ENCODE measurements at regions not wholly inside any gene's neighbourhood (a gene's known extent, or its start where the extent isn't known, plus 50 kb on each side); places are given as distances from the start of the nearest gene placed in this dataset.
"Not testable (repeated sequence)": the region's sequence is repeated elsewhere in the genome, so short reads cannot be mapped to it uniquely, and the experiment has no call there.

DNA sequence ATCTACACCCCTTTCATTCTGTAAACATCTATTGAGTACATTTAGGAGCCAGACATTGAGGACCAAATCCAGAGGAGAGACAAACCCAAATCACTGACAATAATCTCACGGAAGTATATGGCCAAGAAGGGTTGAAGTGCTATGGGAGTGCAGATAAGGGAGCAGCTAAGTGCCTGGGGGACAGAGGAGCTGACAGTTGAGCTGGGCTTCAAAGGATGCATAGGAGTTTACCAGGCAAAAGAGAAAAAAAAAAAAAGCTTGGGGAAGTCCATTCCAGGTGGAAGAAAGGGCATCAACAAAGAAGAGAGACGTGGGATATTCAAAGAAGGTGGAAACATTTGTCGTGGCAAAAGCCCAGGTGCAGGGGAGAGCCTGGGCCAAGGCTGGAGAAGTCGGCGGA, 60.5 kb upstream of the NANOS1 start:
- DNase-seq, result no peak

DNA sequence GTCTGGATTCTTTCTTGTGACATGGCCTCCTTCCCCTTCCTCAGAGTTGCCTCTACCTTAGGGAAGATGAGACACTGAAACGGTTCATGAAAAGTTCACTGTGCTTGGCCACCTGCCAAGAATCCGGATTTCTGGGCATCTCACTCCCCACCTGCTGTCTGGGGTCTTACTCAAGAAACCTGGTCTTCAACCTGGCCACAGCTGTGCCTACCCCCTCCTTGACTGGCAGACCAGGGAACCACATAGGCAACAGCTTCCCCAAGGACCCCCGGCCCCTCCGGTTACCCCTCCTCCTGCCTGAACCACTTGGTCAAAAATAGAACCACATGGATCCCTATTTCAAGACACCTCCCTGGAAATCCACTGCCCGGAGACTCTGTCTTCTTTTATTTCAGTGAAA, 58.7 kb upstream of the NANOS1 start:
- no peak for DNase-seq

DNA sequence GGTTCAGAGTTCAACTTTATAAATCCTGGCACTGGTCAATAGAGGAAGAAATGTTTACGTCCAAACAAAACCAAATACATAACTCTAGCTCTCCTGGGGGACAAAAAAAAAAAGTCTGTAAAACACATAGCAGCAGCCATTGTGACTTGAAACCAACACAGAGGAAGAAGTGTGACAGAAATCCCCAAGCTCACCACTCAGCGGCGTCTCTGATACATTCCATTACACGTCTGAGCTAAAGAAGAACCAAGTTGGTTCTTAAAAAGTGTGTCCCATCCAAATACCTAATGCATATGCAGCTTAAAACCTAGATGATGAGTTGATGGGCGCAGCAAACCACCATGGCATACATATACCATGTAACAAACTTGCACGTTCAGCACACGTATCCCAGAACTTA, 58.3 kb upstream of the NANOS1 start:
- DNase-seq, result no peak

DNA sequence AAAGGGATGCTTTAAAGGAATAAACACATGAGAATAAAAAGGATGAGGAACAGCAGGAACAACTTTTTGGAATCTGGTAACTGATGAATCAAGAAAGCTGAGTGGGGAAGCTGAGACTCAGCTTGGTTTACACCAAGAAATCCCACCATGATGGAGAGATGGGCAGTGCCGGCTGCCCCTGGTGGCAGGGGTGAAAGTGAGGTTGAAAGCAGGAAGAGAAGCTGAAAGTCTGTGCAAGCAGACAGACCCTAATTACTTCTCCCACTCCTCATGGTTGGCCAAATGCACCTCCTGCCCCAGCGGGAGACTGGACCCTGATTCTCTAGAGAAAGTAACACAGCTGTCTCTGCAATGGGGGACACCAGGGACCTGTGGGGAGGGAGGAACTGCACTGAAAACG, 57.6 kb upstream of the NANOS1 start:
- DNase-seq, result no peak

DNA sequence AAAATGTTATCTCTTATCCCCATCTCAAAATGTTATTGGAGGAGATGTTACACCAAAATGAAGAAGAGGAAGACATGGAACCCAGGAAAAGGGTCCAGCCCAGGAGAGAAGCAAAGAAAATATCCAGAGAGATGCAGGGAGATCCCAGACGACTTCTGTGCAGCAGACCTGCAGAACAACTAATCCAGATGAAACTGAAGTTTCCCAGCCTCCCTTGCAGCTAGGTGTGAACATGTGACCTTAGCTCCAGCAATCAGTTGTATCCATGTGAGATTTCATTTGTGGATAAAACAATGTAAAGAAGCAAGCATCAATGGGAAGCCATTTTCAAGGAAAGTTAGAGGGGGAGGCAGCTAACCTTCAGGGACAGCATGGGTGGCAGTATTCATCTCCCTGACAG, 55.8 kb upstream of the NANOS1 start:
- no peak for DNase-seq

DNA sequence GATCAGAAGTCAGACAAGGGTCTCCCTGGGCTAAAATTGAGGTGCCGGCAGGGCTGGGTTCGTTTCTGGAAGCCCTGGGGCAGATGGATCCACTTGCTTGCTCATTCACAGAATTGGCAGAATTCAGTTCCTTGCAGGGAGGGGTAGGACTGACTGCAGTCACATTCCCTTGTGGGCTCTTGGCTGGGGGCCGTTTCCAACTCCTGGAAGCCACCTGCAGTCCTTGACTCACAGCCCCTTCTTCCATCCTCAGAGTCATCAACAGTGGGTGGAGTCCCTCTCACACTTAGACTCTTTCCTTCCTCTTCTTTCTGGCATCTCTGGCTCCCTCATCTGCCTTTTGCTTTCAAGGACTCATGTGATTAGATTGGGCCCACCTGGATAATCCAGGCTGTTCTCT, 54.6 kb upstream of the NANOS1 start:
- DNase-seq, result no peak

DNA sequence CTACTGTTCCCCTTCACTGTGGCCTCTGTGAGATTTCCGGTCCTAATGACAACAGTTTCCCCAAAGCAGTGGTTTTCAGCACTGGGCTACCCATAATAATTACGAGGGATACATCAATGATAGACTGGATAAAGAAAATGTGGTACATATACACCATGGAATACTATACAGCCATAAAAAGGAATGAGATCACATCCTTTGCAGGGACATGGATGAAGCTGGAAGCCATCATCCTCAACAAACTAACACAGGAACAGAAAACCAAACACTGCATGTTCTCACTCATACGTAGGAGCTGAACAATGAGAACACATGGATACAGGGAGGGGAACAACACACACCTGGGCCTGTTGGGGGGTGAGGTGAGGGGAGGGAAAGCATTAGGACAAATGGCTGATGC, 53.3 kb upstream of the NANOS1 start:
- not testable (repeated sequence) for DNase-seq

DNA sequence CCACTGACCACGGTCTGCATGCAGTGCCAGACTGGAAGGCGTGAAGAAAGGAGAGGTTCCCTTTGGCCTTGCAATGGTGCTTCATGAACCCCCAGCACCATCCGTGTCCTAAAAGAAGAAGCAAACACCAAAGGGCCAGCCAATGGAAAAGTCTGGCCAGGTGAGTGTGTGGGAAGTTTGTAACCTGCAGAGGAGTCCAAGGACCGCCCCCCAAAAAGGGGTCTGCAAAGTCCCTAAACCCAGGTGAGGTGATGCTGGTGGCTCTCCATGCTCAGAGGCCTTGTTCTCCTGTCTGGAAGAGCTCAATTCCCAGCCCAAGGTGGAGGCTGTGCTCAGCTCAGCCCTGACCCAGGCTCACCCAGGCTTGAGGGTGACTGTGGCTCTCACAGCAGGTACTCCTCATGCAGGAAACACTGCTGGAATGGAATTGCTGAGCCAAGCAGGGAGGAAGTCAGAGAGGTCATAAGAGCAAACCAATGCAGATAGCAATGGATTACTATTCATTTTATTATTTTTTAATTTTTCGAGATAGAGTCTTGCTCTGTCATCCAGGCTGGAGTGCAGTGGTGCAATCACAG, 52.4 kb upstream of the NANOS1 start:
- DNase-seq, result no peak

DNA sequence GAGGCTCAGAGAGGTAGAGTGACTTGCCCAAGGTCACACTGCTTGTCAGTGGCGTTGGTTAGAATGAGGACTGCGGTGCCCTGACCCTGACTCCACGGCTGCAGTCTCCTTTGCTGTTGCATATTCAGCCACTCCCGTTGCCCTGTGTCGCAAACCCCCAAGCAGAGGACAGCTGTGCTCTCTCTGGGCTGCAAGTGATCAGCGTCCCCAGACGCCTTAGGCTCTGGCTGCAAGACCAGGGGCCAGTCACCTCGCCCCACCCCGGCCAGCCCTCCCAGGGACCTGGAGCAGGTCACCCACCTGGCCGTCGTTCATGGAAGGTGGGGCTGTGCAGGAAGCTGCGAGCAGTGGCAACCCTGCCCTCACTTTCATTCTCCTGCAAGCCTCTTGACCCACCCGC, 51.7 kb upstream of the NANOS1 start:
- DNase-seq, result no peak

DNA sequence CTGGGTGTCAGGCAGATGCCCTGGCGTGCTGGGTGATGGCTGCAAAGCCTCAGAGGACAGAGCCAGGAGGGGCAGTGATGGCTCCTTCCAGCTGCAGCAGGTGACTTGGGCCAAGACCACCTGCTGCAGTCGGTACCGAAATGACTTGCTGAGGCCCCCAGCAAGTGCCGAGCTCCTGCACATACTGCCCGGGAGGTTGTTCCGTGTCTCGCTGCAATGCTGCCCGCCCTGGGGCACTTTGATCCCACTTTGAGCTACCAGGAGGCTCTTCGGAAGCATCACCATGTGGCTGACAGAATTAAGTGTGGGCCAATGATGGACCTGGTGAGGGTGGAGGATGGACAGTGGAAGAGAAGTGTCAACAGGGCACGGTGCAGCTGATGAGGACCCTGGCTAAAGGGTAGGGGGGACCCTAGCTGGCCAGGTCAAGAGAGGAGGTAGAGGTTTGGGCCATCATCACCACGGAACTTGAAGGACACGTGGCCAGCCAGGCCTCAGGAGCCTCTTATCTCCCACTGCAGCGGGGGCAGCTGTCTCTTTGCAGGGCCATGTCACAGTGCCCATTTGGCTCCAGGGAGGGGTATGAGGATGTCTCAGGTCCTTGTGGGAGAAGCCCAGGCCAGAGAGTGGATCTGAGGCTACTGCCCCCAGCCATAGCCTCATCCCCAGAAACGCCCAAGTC, 51.1 kb upstream of the NANOS1 start:
- no peak for DNase-seq

DNA sequence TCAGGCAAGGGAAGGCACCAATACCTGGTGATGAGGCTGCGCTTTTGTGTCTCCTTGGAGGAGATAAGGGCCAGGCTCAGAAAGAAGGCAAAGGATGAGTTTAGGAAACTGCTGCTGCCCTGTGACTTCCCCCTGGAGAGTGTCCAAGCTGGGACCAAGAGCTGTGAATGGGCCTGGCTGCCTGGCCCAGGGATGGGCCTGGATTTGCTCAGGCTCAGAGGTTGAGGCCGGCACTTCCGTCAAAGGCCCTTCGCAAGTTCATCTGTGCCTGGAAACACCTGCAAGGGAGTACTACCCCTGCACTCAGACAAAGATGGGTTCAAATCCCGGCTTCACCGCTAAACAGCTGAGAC, 50.5 kb upstream of the NANOS1 start:
- DNase-seq, result no peak

DNA sequence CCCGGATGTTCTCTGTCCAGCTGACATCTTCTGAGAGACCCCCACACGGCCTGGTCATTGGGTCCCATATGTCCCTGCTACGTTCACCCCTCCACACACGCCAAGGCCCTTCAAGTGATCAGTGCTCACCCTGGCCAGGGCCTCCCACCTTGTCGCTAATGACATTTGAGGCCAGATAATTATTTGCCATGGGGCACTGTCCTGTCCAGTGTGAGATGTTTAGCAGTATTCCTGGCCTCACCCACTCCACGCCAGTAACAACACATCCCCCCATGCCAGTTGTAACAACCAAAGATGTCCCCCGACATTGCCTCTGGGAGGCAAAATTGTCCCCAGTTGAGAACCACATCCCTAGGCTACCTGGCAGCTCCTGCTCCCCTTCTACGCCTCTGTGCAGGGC, 49.9 kb upstream of the NANOS1 start:
- DNase-seq, result no peak

Measured in activated T-cell treated with anti-CD3 and anti-CD28 coated beads, Interleukin-2, amount 50 U/mL, for 48 hours (primary cell).